Smooth muscle cell of the brain vasculature (primary cell): ENCODE measurements at regions not wholly inside any gene's neighbourhood (a gene's known extent, or its start where the extent isn't known, plus 50 kb on each side); places are given as distances from the start of the nearest gene placed in this dataset.

Source experiments
- DNase-seq: peaks from one replicate; pipeline ENCODE4 v3.0.0-alpha.2; 2012; ENCODE audit warnings: low read depth, low spot score

- no peak for DNase-seq
These were observed 56.9 kb downstream of the SLITRK6 start for GRCh38 chr13:85742355-85742754.

- DNase-seq: no peak
These were observed 58.2 kb downstream of the SLITRK6 start for GRCh38 chr13:85741017-85741416.

GRCh38 chr13:85738696-85739320 lies 60.4 kb downstream of the SLITRK6 start:
- no peak for DNase-seq

- DNase-seq: no peak
These were observed 61.3 kb downstream of the SLITRK6 start for GRCh38 chr13:85737952-85738351.

- DNase-seq: no peak
These were observed 69.9 kb downstream of the SLITRK6 start for GRCh38 chr13:85729296-85729695.

GRCh38 chr13:85728811-85729210 lies 70.4 kb downstream of the SLITRK6 start:
- no peak for DNase-seq

- DNase-seq: no peak
These were observed 73.8 kb downstream of the SLITRK6 start for GRCh38 chr13:85725433-85725832.

- DNase-seq: no peak
These were observed 74.4 kb downstream of the SLITRK6 start for GRCh38 chr13:85724546-85725432.

GRCh38 chr13:85719749-85720148 lies 79.5 kb downstream of the SLITRK6 start:
- DNase-seq: no peak

GRCh38 chr13:85717921-85718320 lies 81.3 kb downstream of the SLITRK6 start:
- DNase-seq: no peak

GRCh38 chr13:85710545-85710944 lies 88.7 kb downstream of the SLITRK6 start:
- no peak for DNase-seq

GRCh38 chr13:85709721-85710120 lies 89.5 kb downstream of the SLITRK6 start:
- no peak for DNase-seq

- no peak for DNase-seq
These were observed 90.1 kb downstream of the SLITRK6 start for GRCh38 chr13:85709072-85709471.

- DNase-seq: no peak
These were observed 98.3 kb downstream of the SLITRK6 start for GRCh38 chr13:85700906-85701305.

- DNase-seq: no peak
These were observed 101.0 kb downstream of the SLITRK6 start for GRCh38 chr13:85698256-85698655.

GRCh38 chr13:85694992-85695391 lies 104.2 kb downstream of the SLITRK6 start:
- DNase-seq: no peak

GRCh38 chr13:85693889-85694511 lies 105.2 kb downstream of the SLITRK6 start:
- no peak for DNase-seq

- no peak for DNase-seq
These were observed 108.9 kb downstream of the SLITRK6 start for GRCh38 chr13:85690368-85690767.

GRCh38 chr13:85685436-85685835 lies 113.8 kb downstream of the SLITRK6 start:
- DNase-seq: no peak

GRCh38 chr13:85675151-85675907 lies 123.9 kb downstream of the SLITRK6 start:
- DNase-seq: no peak

- DNase-seq: no peak
These were observed 127.9 kb downstream of the SLITRK6 start for GRCh38 chr13:85671336-85671735.

- DNase-seq: no peak
These were observed 132.9 kb downstream of the SLITRK6 start for GRCh38 chr13:85666356-85666755.
